GM21786 (cell line): ENCODE measurements at regions not wholly inside any gene's neighbourhood (a gene's known extent, or its start where the extent isn't known, plus 50 kb on each side); places are given as distances from the start of the nearest gene placed in this dataset.

Experiments
- ATAC-seq: cut with Tn5 transposase; IDR thresholded peaks from one replicate; pipeline ENCODE4 v1.9.1; 2021; ENCODE audit not compliant: unreplicated experiment

GRCh38 chr7:46741938-46742540 lies 821.0 kb upstream of the IGFBP3 start:
- ATAC-seq, result no peak

GRCh38 chr7:46741181-46741580 lies 820.1 kb upstream of the IGFBP3 start:
- ATAC-seq, result no peak

- ATAC-seq, result no peak
These were observed 818.6 kb upstream of the IGFBP3 start for GRCh38 chr7:46739518-46740234.

- no peak for ATAC-seq
These were observed 817.7 kb upstream of the IGFBP3 start for GRCh38 chr7:46738796-46739195.

- no peak for ATAC-seq
These were observed 817.1 kb upstream of the IGFBP3 start for GRCh38 chr7:46738165-46738564.

GRCh38 chr7:46725838-46726237 lies 804.8 kb upstream of the IGFBP3 start:
- ATAC-seq, result no peak

- no peak for ATAC-seq
These were observed 804.1 kb upstream of the IGFBP3 start for GRCh38 chr7:46725136-46725535.

GRCh38 chr7:46723742-46724141 lies 802.7 kb upstream of the IGFBP3 start:
- ATAC-seq, result no peak

- no peak for ATAC-seq
These were observed 801.9 kb upstream of the IGFBP3 start for GRCh38 chr7:46723003-46723402.

GRCh38 chr7:46720761-46721160 lies 799.7 kb upstream of the IGFBP3 start:
- no peak for ATAC-seq

GRCh38 chr7:46719616-46720015 lies 798.5 kb upstream of the IGFBP3 start:
- no peak for ATAC-seq

GRCh38 chr7:46716926-46717325 lies 795.9 kb upstream of the IGFBP3 start:
- no peak for ATAC-seq

GRCh38 chr7:46715579-46715978 lies 794.5 kb upstream of the IGFBP3 start:
- no peak for ATAC-seq

- no peak for ATAC-seq
These were observed 793.8 kb upstream of the IGFBP3 start for GRCh38 chr7:46714904-46715303.

GRCh38 chr7:46713868-46714596 lies 793.0 kb upstream of the IGFBP3 start:
- no peak for ATAC-seq

GRCh38 chr7:46710927-46711326 lies 789.9 kb upstream of the IGFBP3 start:
- ATAC-seq, result no peak

- ATAC-seq, result no peak
These were observed 786.9 kb upstream of the IGFBP3 start for GRCh38 chr7:46707973-46708372.

- no peak for ATAC-seq
These were observed 784.5 kb upstream of the IGFBP3 start for GRCh38 chr7:46705386-46706255.

GRCh38 chr7:46696741-46697140 lies 775.7 kb upstream of the IGFBP3 start:
- ATAC-seq, result no peak

- peak; percentile 76 for ATAC-seq
These were observed 774.1 kb upstream of the IGFBP3 start for GRCh38 chr7:46695051-46695708.

- ATAC-seq, result no peak
These were observed 773.0 kb upstream of the IGFBP3 start for GRCh38 chr7:46694058-46694457.
